ENCODE measurements at regions not wholly inside any gene's neighbourhood (a gene's known extent, or its start where the extent isn't known, plus 50 kb on each side); places are given as distances from the start of the nearest gene placed in this dataset.

GRCh38 chr20:11454966-11455799, 462.5 kb upstream of the BTBD3 start:
- TF ChIP-seq CTCF (IDR thresholded peaks at IDR 0.05; ENCODE audit: control insufficient read depth, extremely low read depth, insufficient read depth): no peak
- H3K4me3 ChIP-seq (ENCODE audit: low read depth, low read length): no peak overlapping the region
- no peak for DNase-seq (ENCODE audit: low read depth)

GRCh38 chr20:11457488-11457887, 460.2 kb upstream of the BTBD3 start:
- no peak for TF ChIP-seq CTCF (IDR thresholded peaks at IDR 0.05; ENCODE audit: control insufficient read depth, extremely low read depth, insufficient read depth)
- DNase-seq (ENCODE audit: low read depth): no peak
- H3K4me3 ChIP-seq (ENCODE audit: low read depth, low read length): no peak overlapping the region

- no peak for TF ChIP-seq CTCF (IDR thresholded peaks at IDR 0.05; ENCODE audit: control insufficient read depth, extremely low read depth, insufficient read depth)
- DNase-seq (ENCODE audit: low read depth): no peak
Observed at GRCh38 chr20:11459090-11459890, 458.4 kb upstream of the BTBD3 start.

GRCh38 chr20:11467436-11467835, 450.3 kb upstream of the BTBD3 start:
- peak; percentile 17 for DNase-seq (ENCODE audit: low read depth)
- H3K4me3 ChIP-seq (ENCODE audit: low read depth, low read length): no peak overlapping the region
- no peak for TF ChIP-seq CTCF (IDR thresholded peaks at IDR 0.05; ENCODE audit: control insufficient read depth, extremely low read depth, insufficient read depth)

More at GRCh38 chr20:11459090-11459890, 458.4 kb upstream of the BTBD3 start:
- no peak overlapping the region for H3K4me3 ChIP-seq (ENCODE audit: low read depth, low read length)

DNA sequence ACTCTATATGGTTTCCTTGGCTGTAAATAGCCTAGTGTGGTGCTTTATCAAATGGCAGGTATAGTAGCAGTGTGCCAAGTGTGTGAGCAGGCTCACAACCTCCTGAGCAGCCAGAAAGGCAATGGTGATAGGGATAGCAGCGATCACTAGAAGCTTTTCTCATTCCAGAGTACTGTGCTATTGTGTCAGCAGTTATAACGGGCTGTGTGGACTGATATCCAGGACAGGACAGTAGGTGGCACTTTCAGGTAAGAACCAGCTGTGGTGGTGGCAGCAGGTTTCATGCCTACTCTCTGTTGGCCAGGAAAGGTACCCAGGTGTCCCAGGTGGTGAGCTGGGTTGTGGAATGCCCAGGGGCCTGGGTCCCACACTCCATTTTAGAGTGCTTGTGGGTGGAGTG, 448.8 kb upstream of the BTBD3 start:
- no peak overlapping the region for H3K4me3 ChIP-seq (ENCODE audit: low read depth, low read length)
- DNase-seq (ENCODE audit: low read depth): no peak
- TF ChIP-seq CTCF (IDR thresholded peaks at IDR 0.05; ENCODE audit: control insufficient read depth, extremely low read depth, insufficient read depth): no peak

DNA sequence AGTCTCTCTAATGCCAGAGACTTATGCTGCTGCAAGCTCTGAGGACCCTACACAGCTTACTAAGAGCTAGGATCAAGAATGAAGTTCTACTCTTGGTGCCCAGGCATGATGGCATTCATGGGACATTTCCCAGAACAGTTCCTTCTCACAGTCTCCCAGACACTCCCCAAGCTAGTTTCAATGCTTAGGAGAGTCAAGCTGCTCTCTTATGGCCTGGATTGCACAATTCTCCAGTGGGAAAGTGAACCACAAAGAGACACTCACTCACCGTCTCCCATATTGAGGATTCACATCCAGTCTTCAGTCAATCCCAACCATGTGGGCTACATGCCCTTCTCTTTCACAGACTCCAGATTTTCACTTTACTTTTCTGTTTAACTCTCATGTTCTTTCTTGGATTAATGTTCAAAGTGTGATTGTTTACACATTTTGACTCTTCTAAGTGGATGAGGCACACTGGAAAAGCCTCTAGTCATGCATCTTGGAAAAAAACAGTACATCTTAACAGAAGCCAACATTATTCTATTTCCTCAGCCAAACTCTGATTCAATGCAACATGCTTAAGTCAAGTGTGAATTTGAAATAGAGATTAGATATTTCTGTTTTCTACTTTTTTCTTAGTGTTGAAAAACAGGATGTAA, 447.8 kb upstream of the BTBD3 start:
- no peak overlapping the region for H3K4me3 ChIP-seq (ENCODE audit: low read depth, low read length)
- TF ChIP-seq CTCF (IDR thresholded peaks at IDR 0.05; ENCODE audit: control insufficient read depth, extremely low read depth, insufficient read depth): no peak
- no peak for DNase-seq (ENCODE audit: low read depth)

Measured in LNCaP clone FGC (cell line).